Astrocyte of the cerebellum (primary cell): ENCODE measurements at regions not wholly inside any gene's neighbourhood (a gene's known extent, or its start where the extent isn't known, plus 50 kb on each side); places are given as distances from the start of the nearest gene placed in this dataset.
"Not testable (repeated sequence)": the region's sequence is repeated elsewhere in the genome, so short reads cannot be mapped to it uniquely, and the experiment has no call there.

Source experiments
- DNase-seq: peaks from one replicate; pipeline ENCODE4 v3.0.0-alpha.2; 2011; ENCODE audit warnings: low read depth
- H3K4me3 ChIP-seq: 2 replicates; pipeline ENCODE4 v1.5.1; 2011; ENCODE audit warnings: mild to moderate bottlenecking, low read depth, low read length, moderate library complexity
- in situ Hi-C: cut with HindIII; loops from 2 replicates; pipeline ENCODE4 v1.10.0; 2017; ENCODE audit warnings: low sequenced_read_pairs
- TF ChIP-seq, protein P1 (sequence below): IDR thresholded peaks from 2 replicates; pipeline ENCODE4 v1.5.1; 2012; ENCODE audit warnings: low read length, low read depth, moderate library complexity, mild to moderate bottlenecking; ENCODE audit errors: missing control alignments

DNA sequence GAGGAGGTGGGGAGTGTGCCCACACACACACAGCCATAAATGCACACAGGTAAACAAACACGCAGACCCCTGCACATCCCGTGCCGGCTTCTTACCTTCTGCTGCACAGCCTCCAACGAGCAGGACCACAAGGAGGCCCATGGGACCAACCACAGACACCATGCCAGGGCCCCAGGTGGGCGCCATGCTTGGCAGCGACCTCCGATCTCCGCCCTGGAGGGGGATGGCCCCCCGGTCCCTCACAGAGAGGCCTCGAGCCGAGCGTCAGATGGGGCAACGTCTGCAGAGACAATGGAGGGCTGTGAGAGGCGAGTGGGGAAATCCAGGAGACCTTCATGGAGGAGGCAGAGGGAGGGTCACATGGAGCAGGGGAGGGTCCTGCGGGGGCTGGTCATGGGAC is 54.7 kb downstream of the PTPRS start:
- DNase-seq, result no peak
- TF ChIP-seq, protein P1, sequence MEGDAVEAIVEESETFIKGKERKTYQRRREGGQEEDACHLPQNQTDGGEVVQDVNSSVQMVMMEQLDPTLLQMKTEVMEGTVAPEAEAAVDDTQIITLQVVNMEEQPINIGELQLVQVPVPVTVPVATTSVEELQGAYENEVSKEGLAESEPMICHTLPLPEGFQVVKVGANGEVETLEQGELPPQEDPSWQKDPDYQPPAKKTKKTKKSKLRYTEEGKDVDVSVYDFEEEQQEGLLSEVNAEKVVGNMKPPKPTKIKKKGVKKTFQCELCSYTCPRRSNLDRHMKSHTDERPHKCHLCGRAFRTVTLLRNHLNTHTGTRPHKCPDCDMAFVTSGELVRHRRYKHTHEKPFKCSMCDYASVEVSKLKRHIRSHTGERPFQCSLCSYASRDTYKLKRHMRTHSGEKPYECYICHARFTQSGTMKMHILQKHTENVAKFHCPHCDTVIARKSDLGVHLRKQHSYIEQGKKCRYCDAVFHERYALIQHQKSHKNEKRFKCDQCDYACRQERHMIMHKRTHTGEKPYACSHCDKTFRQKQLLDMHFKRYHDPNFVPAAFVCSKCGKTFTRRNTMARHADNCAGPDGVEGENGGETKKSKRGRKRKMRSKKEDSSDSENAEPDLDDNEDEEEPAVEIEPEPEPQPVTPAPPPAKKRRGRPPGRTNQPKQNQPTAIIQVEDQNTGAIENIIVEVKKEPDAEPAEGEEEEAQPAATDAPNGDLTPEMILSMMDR, result no peak
- no peak overlapping the region for H3K4me3 ChIP-seq
- in situ Hi-C loops, result no loop called here

GRCh38 chr19:5285311-5285710 is 55.3 kb downstream of the PTPRS start:
- TF ChIP-seq, protein P1, result no peak
- no peak for DNase-seq
- in situ Hi-C loops, result no loop called here
- H3K4me3 ChIP-seq, result no peak overlapping the region

DNA sequence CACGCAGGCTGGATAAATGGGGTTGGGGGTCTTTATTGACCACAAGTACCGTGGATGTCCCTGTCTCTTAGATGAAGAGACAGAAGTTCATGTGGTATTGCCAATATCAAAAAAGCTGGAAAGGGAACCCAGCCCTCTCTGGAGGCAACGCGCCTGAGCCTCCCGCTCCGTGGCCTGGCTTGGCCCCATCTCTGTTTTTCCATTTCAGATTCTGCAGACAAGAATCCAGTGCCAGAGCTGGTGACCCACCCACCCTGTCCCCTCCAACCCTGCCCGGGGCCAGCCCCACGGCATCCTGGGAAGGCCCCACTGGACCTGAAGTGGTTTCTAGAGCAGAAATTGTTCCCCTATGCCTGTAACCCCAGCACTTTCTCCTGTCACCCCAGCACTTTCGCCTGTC is 57.7 kb downstream of the PTPRS start:
- in situ Hi-C loops, result no loop called here
- H3K4me3 ChIP-seq, result no peak overlapping the region
- no peak for DNase-seq
- TF ChIP-seq, protein P1, result no peak

- TF ChIP-seq, protein P1, result no peak
- DNase-seq, result no peak
- in situ Hi-C loops, result no loop called here
- no peak overlapping the region for H3K4me3 ChIP-seq
These were observed 59.0 kb downstream of the PTPRS start for GRCh38 chr19:5281588-5281987.

DNA sequence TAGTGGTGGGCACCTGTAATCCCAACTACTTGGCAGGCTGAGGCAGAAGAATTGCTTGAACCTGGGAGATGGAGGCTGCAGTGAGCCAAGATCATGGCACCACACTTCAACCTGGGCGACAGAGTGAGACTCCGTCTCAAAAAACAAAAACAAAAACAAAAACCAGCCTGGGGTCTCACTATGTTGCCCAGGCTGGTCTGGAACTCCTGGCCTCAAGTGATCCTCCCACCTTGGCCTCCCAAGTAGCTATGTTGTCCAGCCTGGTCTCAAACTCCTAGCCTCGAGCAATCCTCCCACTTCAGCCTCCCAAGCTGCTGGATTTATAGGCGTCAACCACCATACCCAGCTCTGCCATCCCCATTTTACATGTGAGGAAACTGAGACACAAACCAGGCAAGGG is 64.9 kb downstream of the PTPRS start:
- DNase-seq, H3K4me3 ChIP-seq, in situ Hi-C loops: not testable (repeated sequence)

DNA sequence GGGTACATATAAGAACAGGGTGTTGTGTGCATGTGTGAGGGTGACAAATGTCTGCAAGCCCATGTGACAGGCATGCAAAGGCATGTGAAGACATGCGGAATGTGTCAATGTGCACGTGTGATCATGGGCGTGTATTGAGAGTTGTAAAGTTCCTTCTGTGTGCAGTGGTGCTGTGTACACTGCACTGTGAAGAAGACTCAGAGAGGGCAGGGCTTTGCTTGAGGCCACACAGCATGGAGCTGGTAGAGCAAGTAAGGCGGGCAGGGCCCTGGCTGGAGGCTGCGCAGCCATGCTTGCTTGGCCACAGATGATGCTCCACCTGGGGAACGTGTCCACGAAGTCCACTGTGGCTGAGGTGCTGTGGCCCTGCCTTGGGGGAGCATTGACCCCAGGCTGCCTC is 66.8 kb downstream of the PTPRS start:
- TF ChIP-seq, protein P1, result no peak
- no peak overlapping the region for H3K4me3 ChIP-seq
- DNase-seq, result no peak
- in situ Hi-C loops, result no loop called here

DNA sequence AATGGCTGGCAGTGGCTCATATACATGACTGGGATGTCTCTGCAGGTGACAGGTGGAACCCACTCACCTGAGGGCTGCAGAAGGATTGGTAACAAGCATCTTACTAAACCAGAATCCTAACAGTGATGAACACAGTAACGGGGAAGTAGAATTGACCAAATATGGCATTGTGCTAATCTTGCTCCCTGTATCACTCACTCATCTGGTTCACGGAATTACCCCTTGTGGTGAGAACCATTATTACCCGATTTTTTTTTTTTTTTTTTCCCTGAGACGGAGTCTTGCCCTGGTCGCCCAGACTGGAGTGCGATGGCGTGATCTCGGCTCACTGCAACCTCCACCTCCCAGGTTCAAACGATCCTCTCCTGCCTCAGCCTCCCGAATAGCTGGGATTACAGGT is 69.5 kb downstream of the PTPRS start:
- in situ Hi-C loops, result no loop called here
- no peak for DNase-seq
- no peak overlapping the region for H3K4me3 ChIP-seq
- TF ChIP-seq, protein P1, result no peak
